ENCODE measurements at regions not wholly inside any gene's neighbourhood (a gene's known extent, or its start where the extent isn't known, plus 50 kb on each side); places are given as distances from the start of the nearest gene placed in this dataset.

DNA sequence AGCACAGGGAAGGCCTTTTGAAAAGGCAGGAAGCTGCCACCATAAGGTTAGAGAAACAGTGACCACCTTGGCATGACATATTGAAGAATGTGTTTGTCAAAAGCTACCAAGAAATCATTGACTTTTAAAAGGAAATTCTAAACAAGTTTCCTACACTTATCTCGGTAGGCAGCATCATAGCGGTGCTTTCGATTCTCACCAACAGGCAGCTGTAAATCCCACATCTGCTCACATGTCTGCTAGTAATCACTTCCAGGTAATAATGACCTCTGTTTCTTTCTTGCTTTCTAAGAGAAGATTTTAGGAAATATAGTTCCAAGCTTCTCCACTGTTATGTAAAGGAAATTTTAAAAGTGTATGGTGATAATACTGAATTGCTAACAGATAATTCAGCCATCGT is 821.1 kb upstream of the FOXG1 start:
- no peak for TF ChIP-seq TAF1 (IDR thresholded peaks at IDR 0.05; ENCODE audit: low read depth)
- TF ChIP-seq, protein P1, sequence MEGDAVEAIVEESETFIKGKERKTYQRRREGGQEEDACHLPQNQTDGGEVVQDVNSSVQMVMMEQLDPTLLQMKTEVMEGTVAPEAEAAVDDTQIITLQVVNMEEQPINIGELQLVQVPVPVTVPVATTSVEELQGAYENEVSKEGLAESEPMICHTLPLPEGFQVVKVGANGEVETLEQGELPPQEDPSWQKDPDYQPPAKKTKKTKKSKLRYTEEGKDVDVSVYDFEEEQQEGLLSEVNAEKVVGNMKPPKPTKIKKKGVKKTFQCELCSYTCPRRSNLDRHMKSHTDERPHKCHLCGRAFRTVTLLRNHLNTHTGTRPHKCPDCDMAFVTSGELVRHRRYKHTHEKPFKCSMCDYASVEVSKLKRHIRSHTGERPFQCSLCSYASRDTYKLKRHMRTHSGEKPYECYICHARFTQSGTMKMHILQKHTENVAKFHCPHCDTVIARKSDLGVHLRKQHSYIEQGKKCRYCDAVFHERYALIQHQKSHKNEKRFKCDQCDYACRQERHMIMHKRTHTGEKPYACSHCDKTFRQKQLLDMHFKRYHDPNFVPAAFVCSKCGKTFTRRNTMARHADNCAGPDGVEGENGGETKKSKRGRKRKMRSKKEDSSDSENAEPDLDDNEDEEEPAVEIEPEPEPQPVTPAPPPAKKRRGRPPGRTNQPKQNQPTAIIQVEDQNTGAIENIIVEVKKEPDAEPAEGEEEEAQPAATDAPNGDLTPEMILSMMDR (IDR thresholded peaks at IDR 0.05; ENCODE audit: poor library complexity, severe bottlenecking) = no peak
- TF ChIP-seq EP300 (conservative IDR thresholded peaks at IDR 0.05; ENCODE audit: poor library complexity, severe bottlenecking) = no peak
- no peak for TF ChIP-seq RAD21 (conservative IDR thresholded peaks at IDR 0.05)
- no peak for TF ChIP-seq POLR2AphosphoS5 (IDR thresholded peaks at IDR 0.05)
- no peak for TF ChIP-seq EZH2 (IDR thresholded peaks at IDR 0.05; ENCODE audit: borderline replicate concordance, insufficient read depth, low read length, poor library complexity, severe bottlenecking)
- TF ChIP-seq MXI1 (conservative IDR thresholded peaks at IDR 0.05; ENCODE audit: poor library complexity, severe bottlenecking) = no peak
